KG1 (cell line): ENCODE measurements at regions not wholly inside any gene's neighbourhood (a gene's known extent, or its start where the extent isn't known, plus 50 kb on each side); places are given as distances from the start of the nearest gene placed in this dataset.

Source experiments
- DNase-seq: peaks from one replicate; lab custom pipeline; 2025; lab: John Stamatoyannopoulos, UW

GRCh38 chr13:60286707-60287106 lies 110.3 kb upstream of the TDRD3 start:
- DNase-seq: no peak

- no peak for DNase-seq
These were observed 108.5 kb upstream of the TDRD3 start for GRCh38 chr13:60288569-60288968.

DNA sequence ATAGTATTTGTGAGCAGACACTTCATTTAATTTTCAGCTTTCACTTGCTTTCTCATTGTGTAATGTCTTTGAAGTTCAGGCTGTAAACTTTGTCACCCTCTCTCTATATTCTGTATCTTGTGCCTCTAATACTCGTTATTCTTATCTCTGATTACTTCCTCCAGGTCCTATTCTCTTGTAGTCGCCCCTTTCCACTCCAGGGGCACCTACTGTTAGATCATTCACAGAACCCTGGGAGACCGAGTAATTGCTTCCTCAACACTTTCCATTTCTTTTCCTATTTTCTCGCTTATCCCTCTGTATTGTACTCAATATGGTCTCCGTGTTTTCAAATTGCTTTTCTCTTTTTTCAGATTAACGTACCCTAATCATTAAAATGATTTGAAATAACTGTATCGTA lies 93.9 kb upstream of the TDRD3 start:
- no peak for DNase-seq

GRCh38 chr13:60311527-60311926 lies 85.5 kb upstream of the TDRD3 start:
- DNase-seq: no peak

DNA sequence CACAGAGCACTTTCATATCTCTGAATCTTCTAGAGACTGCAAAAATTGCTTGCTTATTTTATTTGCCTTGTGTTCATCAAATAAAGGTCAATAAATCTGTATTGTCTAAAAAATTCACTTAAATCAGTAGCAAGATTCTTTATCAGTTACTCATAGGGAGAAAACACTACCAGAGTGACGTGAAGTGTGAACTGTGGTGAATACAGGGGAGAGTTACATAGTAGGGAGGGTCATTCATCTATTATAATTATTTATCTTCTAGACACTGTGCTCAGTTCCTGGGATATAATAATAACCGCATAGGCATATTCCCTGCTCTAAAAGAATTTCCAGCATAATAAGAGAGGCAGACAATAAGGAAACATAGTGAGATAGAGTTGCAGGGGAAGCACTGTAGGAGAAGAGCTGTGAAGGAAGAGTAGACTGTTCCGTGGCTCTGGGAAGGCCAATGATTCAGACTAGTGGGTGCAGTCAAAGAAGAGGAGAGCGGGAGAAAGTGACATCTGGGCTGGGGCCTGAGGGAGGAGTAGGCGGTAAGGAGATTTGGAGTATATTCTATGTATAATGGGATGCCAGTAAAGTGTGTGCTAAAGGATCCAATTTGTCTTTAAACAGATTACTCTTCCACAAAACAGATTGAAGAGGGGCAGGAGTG lies 84.0 kb upstream of the TDRD3 start:
- DNase-seq: no peak

- no peak for DNase-seq
These were observed 78.8 kb upstream of the TDRD3 start for GRCh38 chr13:60318186-60318585.

DNA sequence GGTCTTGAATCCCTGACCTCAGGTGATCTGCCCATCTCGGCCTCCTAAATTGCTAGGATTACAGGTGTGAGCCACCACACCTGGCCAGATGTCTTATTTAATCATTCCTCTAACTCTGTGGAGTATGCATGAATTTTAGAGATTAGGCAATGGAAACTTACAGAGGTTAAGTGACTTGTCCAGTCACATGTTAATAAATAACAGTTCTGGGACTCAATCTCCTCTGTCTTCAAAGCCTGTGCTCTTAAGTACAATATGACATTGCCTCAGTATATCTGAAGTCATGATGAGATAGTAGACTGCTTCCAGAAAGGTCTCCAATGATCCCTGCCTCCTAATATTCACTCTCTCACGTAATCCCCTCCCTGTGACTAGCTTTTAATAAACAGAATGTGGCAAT lies 72.9 kb upstream of the TDRD3 start:
- DNase-seq: no peak

GRCh38 chr13:60326273-60326672 lies 70.7 kb upstream of the TDRD3 start:
- DNase-seq: no peak

DNA sequence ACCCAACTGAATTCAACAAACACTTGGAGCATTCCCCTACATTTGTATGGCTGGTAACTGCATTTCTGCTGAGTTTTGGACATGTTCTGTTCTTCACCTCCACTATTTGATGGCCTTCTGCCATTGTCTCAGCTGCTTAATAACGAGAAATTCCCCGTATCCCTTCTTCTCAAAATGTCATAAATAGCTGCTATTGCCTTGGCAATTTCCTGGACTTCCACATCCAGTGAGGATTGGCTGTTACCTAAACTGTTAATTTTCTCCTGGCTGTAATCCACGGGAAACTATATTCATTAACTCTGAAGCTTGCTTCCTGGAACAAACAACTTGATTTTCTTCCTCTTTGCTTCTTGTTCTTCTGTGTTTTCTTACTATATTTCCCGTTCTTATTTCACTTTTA lies 69.5 kb upstream of the TDRD3 start:
- DNase-seq: no peak

DNA sequence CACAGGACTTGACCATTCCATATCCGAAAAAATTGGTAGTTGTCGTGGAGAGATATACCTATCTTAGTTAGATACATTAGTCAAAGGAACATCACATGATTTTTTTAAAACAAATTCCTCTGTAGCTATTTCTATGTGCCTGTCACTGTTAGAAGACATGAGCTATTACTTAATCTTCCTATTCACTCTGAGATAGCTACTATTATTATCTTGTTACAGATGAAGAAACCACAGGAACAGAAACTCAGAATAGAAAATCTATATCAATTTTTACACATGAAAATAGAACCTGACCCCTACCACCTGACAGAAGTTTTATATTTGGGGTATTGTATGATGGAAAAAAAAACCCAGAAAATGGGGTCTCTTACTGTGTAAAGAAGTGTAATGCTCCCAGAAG lies 68.9 kb upstream of the TDRD3 start:
- no peak for DNase-seq

GRCh38 chr13:60329221-60329923 lies 67.6 kb upstream of the TDRD3 start:
- no peak for DNase-seq

- DNase-seq: no peak
These were observed 65.6 kb upstream of the TDRD3 start for GRCh38 chr13:60331249-60332012.

GRCh38 chr13:60332682-60333081 lies 64.3 kb upstream of the TDRD3 start:
- DNase-seq: no peak

DNA sequence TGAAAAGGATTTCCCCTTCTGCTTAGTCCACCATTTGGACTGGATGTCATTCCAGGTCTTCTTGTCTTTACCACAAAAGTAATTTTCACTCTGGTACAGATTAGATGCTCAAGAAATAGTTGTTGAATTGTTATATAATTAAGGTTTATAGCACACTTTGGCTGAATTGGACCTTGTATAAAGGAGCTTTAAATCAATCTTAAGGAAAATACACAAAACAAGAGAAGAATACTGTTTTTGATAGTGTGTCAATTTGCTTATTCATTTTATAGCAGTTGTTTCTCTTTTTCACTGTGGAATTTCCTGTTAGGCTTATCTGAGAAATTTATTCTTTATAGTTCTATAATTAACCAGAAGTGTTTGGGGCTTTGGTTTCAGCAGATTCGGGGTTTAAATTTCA lies 62.7 kb upstream of the TDRD3 start:
- DNase-seq: no peak

- no peak for DNase-seq
These were observed 61.5 kb upstream of the TDRD3 start for GRCh38 chr13:60335531-60335930.

DNA sequence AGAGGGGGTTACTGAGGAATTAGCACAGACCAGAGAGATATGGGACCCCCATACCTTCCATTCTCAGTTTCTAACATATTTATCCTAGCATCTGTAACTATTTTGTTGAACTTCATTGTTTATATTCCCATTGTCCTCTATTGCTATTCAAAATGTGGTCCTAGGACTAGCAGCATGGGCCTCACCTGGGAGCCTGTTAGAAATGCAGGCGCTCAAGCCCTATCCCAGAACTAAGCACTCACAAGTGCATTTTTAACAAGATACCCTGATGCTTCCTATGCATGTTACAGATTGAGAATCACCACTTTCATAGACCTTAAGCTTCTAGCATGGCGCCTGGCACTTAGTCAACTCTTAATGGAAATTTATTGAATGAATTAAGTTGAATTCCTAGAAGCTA lies 58.3 kb upstream of the TDRD3 start:
- DNase-seq: no peak

- DNase-seq: no peak
These were observed 53.0 kb upstream of the TDRD3 start for GRCh38 chr13:60343978-60344377.

DNA sequence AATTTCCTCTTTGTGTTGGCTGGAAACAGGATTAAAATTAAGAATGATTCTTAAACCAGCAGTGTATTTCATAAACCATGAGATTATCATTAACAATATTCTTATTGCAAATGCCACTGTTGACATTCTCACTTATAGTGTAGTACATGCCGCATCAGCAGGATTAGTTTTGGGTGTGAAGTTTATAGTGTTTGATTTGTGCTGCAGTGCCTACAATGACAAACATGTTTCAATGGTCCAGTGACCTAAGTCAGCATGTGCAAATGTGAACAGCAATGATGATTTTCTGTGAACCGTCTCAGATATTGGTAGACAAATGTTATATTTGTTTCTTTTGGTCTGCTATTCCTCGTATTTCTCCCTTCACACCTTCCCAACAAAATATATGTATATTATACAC lies 49.8 kb upstream of the TDRD3 start:
- DNase-seq: no peak
